Activated CD8-positive, alpha-beta memory T cell treated with anti-CD3 and anti-CD28 coated beads, Interleukin-2, amount 50 U/mL, for 1 hour (primary cell): ENCODE measurements at regions not wholly inside any gene's neighbourhood (a gene's known extent, or its start where the extent isn't known, plus 50 kb on each side); places are given as distances from the start of the nearest gene placed in this dataset.
"Not testable (repeated sequence)": the region's sequence is repeated elsewhere in the genome, so short reads cannot be mapped to it uniquely, and the experiment has no call there.

Source experiments
- DNase-seq: peaks from one replicate; pipeline ENCODE4 v3.0.0-alpha.2; 2020; ENCODE audit errors: extremely low read depth

DNA sequence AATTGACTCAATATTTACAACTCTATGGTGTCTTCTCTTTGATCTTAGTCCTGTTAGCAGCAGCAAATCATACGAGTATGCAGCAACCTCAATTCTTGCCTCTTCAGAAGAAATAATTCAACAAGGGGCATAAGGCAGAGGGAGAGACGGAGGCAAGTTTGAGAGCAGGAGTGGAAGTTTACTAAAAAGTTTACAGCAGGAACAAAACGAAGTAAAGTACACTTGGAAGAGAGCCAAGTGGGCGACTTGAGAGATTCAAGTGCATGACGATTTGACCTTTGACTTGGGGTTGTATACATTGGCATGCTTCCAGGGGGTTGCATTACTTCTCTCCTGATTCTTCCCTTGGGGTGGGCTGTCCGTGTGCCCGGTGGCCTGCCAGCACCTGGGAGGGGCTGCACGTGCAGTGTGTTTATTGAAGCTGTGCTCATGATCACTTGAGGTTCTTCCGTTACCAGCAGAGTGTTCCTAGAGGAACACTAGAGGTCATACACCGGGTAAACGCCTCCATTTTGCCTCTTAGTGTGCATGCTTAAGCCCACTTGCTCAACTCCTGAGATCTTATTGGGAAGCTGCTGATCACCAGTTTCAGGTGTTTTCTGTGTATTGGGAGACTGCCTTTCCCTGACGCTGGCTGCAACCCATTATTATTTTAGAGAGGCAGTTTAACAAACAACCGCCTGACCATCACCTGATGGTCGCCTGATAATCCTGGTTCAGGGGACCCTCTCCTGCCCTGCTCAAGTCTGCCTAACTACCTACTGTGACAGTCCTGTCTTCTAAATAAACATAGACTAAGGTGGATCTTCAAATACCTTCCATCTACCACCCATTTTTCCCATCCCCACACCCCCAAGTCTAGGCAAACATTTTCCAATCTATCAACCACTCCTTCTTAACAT, 172.4 kb upstream of the MYLIP start:
- DNase-seq, result no peak

GRCh38 chr6:15955484-15955883, 173.4 kb upstream of the MYLIP start:
- no peak for DNase-seq

- no peak for DNase-seq
Observed at GRCh38 chr6:15953152-15953880, 175.6 kb upstream of the MYLIP start.

DNA sequence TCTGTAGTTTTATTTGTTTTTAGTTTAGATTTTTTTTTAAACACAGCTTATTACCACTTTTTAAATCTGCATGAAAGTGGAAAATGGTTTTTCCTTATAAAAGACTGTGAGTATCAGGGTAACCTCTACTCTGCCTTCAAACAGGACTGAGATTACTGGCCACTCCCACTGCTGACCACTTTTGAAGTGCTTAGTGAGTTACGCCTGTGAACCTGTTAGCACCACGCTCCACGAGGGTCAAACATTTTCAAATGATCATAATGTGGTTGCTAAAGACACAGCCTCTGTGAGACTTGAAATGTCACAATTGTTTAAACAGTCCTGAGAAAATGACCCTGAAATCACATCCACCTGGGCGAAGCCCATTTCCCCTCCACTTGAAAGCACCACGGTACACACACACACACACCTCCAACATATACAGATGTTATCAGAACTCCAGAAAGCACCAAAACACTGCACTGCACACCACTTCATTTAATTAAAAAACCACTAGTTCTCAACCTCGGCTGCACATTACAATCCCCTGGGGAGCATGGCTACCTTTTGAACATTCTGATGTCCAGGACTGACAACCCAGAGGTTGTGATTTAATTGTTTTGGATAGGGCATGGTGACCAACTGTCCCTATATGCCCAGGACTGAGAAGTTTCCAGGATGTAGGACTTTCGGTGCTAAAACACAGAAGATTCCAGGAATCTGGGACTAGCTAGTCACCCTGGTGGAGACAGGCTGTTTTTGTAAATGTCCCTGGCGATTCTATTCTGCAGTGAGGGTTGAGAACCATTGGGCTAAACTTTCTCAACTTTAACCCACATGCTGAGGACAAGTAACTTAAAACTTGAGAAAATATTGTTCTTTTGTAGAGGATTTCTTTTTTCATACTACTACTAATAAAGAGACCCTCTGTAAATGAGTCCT, 176.4 kb upstream of the MYLIP start:
- DNase-seq, result no peak

- DNase-seq, result no peak
Observed at GRCh38 chr6:15950962-15951569, 177.8 kb upstream of the MYLIP start.

DNA sequence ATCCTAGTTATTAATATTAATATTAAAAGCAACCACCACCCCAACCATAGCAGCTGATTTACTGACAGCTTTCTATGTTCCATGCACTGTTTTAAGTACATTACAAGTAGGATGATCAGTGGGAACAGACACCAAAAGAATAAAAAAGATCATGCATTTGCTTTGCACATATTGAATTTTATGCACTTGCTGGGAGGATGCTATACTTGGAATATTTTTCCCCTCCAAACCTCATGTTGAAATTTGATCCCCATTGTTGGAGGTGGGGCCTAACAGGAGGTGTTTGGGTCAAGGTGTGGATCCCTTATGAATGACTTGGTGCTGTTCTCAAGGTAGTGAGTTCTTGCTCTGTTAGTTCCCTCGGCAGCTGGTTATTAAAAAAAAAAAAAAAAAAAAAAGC, 178.9 kb upstream of the MYLIP start:
- no peak for DNase-seq

DNA sequence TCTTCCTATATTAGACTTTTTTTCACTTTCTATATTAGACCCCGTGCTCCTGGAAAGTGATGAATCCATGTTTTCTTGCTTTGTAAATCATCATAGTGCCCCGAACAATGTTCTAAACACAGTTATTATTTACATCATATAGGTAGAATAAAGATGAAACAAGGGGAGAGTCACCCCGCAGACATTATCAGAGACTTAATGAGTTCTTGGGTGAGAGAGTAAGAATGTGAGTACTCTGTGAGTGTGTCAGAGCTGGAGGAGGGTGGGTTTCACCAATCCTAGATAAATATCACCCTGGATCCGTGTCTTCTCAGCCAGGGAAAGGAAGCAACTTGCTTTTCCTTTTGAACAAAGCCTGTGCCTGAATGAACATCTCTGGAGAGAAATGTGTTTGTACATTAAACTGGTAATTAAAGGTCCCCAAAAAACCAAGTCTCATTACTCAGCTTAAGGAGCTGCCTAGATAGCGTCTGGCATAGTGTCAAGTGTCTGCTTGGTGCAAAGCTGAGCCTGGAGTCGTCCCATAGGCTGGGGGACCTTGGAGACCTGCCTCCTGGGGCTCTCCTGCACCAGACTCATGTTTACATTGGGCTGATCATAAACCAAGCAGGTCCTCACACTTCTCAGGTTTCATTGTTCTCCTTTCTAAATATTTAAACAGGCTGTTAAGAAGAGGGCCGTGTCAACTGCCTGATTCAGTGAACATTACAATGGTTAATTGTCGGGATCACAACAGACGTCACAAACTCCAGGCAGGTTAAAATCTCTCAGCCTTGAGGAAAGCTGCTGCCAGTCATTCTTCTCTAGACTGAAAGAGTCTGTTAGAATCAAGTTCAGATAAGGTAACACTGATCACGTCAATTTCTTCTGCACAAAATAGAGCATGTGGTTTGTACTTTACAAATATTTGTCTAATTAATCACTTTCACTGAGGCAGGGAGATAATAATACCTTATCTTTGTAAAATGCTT, 179.7 kb upstream of the MYLIP start:
- no peak for DNase-seq

DNA sequence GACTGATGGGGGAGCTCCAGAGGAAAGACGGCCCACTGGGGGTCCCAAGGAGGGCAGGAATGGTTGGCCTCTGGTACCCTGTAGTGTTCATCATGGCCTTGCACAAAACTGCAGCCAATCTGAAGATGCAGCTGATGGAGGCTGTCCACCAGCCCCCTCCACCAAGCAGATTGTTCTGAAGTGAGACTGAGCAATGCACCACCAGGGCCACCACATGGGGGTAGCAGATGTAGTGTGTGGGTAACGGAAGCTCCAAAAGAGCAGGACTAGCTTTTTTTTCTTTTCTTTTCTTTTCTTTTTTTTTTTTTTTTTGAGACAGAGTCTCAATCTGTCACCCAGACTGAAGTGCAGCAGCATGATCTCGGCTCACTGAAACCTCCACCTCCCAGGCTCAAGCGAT, 181.0 kb upstream of the MYLIP start:
- DNase-seq, result no peak

GRCh38 chr6:15947436-15947835, 181.4 kb upstream of the MYLIP start:
- no peak for DNase-seq

- no peak for DNase-seq
Observed at GRCh38 chr6:15946701-15947385, 182.0 kb upstream of the MYLIP start.

- no peak for DNase-seq
Observed at GRCh38 chr6:15945593-15946159, 183.2 kb upstream of the MYLIP start.

GRCh38 chr6:15943423-15943822, 185.5 kb upstream of the MYLIP start:
- DNase-seq, result no peak

- no peak for DNase-seq
Observed at GRCh38 chr6:15941168-15941567, 187.7 kb upstream of the MYLIP start.

GRCh38 chr6:15938107-15938506, 190.8 kb upstream of the MYLIP start:
- no peak for DNase-seq

DNA sequence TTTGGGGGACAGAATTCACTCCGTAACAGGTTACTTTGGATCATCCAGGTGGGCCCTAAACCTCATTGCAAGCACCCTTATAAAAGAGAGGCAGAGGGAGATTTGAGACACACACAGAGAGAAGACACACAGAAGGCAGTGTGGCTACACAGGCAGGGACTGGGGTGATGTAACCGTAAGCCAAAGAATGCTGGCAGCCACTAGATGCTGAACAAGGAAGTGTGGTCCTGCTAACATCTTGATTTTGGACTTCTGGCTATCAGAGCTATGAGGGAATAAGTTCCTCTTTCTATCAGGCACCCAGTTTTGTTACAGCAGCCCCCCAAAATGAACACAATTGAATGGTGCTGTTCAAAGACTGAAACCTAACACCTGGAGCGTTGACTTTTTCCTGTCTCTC, 191.3 kb upstream of the MYLIP start:
- DNase-seq, result no peak

- no peak for DNase-seq
Observed at GRCh38 chr6:15936503-15936902, 192.4 kb upstream of the MYLIP start.

- no peak for DNase-seq
Observed at GRCh38 chr6:15935661-15936060, 193.2 kb upstream of the MYLIP start.

GRCh38 chr6:15931697-15932096, 197.2 kb upstream of the MYLIP start:
- not testable (repeated sequence) for DNase-seq

- no peak for DNase-seq
Observed at GRCh38 chr6:15930207-15930606, 198.7 kb upstream of the MYLIP start.
